IMR-90 (cell line): ENCODE measurements at regions not wholly inside any gene's neighbourhood (a gene's known extent, or its start where the extent isn't known, plus 50 kb on each side); places are given as distances from the start of the nearest gene placed in this dataset.

Source experiments
- ATAC-seq: fragments of 200-7000 bp; cut with Tn5 transposase; 2 replicates; pipeline ENCODE4 v1.9.1; 2020; ENCODE audit warnings: low read depth, mild to moderate bottlenecking, moderate library complexity
- BruUV-seq: library from RNA; stranded (reverse); fragments of 400-500 nt; replicated peaks from 2 replicates; lab custom pipeline; 2021; lab: Mats Ljungman, UMichigan
- CTCF ChIA-PET: fragments of 300-600 bp; formaldehyde crosslinking; extraction: SDS; loops from one replicate; lab custom pipeline; 2021; ENCODE audit warnings: antibody characterized with exemption; lab: Yijun Ruan, JAX
- POLR2A ChIA-PET: fragments of 300-600 bp; sonication (Branson Sonifier 250); formaldehyde crosslinking; loops from one replicate; lab custom pipeline; 2022; ENCODE audit warnings: antibody characterized with exemption; ENCODE audit not compliant: unreplicated experiment; lab: Charles Lee
- DNase-seq: peaks from one replicate; pipeline ENCODE4 v3.0.0; 2013
- H2AFZ ChIP-seq: replicated peaks from 2 replicates; pipeline ENCODE3; 2013; ENCODE audit warnings: low read length, mild to moderate bottlenecking; ENCODE audit not compliant: poor library complexity
- H2AK5ac ChIP-seq: 2 replicates; pipeline ENCODE4 v1.6.1; 2013; ENCODE audit warnings: low read depth, low read length, inconsistent platforms
- H2AK9ac ChIP-seq: replicated peaks from 2 replicates; pipeline ENCODE3; 2013; ENCODE audit warnings: mild to moderate bottlenecking, low read depth, low read length, moderate library complexity; ENCODE audit not compliant: poor library complexity
- H2BK120ac ChIP-seq: 2 replicates; pipeline ENCODE4 v1.6.1; 2013; ENCODE audit warnings: low read depth, low read length, inconsistent platforms
- H2BK15ac ChIP-seq: 3 replicates; pipeline ENCODE4 v1.6.1; 2013; ENCODE audit warnings: low read depth, low read length, inconsistent platforms
- H2BK20ac ChIP-seq: 2 replicates; pipeline ENCODE4 v1.6.1; 2013; ENCODE audit warnings: low read depth, mild to moderate bottlenecking, inconsistent platforms, low read length, moderate library complexity
- H2BK5ac ChIP-seq: 2 replicates; pipeline ENCODE4 v1.6.1; 2013; ENCODE audit warnings: mild to moderate bottlenecking, low read depth, low read length, inconsistent platforms; ENCODE audit not compliant: poor library complexity, severe bottlenecking
- H3K14ac ChIP-seq: replicated peaks from 2 replicates; pipeline ENCODE4 v1.6.1; 2013; ENCODE audit warnings: low read depth, low read length, inconsistent platforms
- H3K18ac ChIP-seq: 2 replicates; pipeline ENCODE4 v1.6.1; 2013; ENCODE audit warnings: low read depth, low read length, control low read depth
- H3K23ac ChIP-seq: 2 replicates; pipeline ENCODE4 v1.6.1; 2013; ENCODE audit warnings: low read depth, low read length, inconsistent platforms
- H3K27ac ChIP-seq: 2 replicates; pipeline ENCODE4 v1.5.1; 2013; ENCODE audit warnings: mild to moderate bottlenecking, control low read depth, low read length; ENCODE audit not compliant: insufficient read depth
- H3K27me3 ChIP-seq: 2 replicates; pipeline ENCODE4 v1.6.1; 2013; ENCODE audit warnings: low read length; ENCODE audit not compliant: control insufficient read depth, insufficient read depth
- H3K36me3 ChIP-seq: 2 replicates; pipeline ENCODE4 v1.6.1; 2013; ENCODE audit warnings: low read length, mixed read lengths; ENCODE audit not compliant: control insufficient read depth, insufficient read depth
- H3K4ac ChIP-seq: 2 replicates; pipeline ENCODE4 v1.6.1; 2013; ENCODE audit warnings: low read depth, low read length, inconsistent platforms
- H3K4me1 ChIP-seq: 2 replicates; pipeline ENCODE4 v1.6.1; 2013; ENCODE audit warnings: low read length, mixed read lengths; ENCODE audit not compliant: control insufficient read depth, insufficient read depth
- H3K4me2 ChIP-seq: 2 replicates; pipeline ENCODE4 v1.6.1; 2013; ENCODE audit warnings: low read depth, mild to moderate bottlenecking, control low read depth, low read length, moderate library complexity
- H3K4me3 ChIP-seq: 2 replicates; pipeline ENCODE4 v1.5.1; 2013; ENCODE audit warnings: low read depth, mild to moderate bottlenecking, control low read depth, low read length, moderate library complexity; ENCODE audit not compliant: insufficient read depth
- H3K56ac ChIP-seq: 2 replicates; pipeline ENCODE4 v1.6.1; 2013; ENCODE audit warnings: low read length, inconsistent platforms; ENCODE audit not compliant: insufficient read depth; ENCODE audit errors: extremely low read depth
- H3K79me1 ChIP-seq, 2 experiments: 2 replicates each; pipeline ENCODE4 v1.6.1; 2013; ENCODE audit warnings: low read length in 2 of 2, inconsistent platforms in 1 of 2, low read depth in 1 of 2
- H3K9ac ChIP-seq: 2 replicates; pipeline ENCODE4 v1.6.1; 2013; ENCODE audit warnings: low read depth, low read length, control low read depth
- H3K9me1 ChIP-seq: 2 replicates; pipeline ENCODE4 v1.6.1; 2013; ENCODE audit warnings: low read length, inconsistent platforms; ENCODE audit not compliant: insufficient read depth
- H3K9me3 ChIP-seq: 2 replicates; pipeline ENCODE4 v1.6.1; 2013; ENCODE audit warnings: low read length; ENCODE audit not compliant: control insufficient read depth, insufficient read depth
- H4K20me1 ChIP-seq: 2 replicates; pipeline ENCODE4 v1.6.1; 2013; ENCODE audit warnings: low read length, inconsistent platforms; ENCODE audit not compliant: insufficient read depth
- H4K5ac ChIP-seq: 2 replicates; pipeline ENCODE4 v1.6.1; 2013; ENCODE audit warnings: mild to moderate bottlenecking, low read depth, low read length, control low read depth
- H4K8ac ChIP-seq, 2 experiments: 2 replicates each; pipeline ENCODE4 v1.6.1; 2013; ENCODE audit warnings: low read depth in 2 of 2, low read length in 2 of 2, control low read depth in 1 of 2, inconsistent platforms in 1 of 2
- H4K91ac ChIP-seq: 2 replicates; pipeline ENCODE4 v1.6.1; 2013; ENCODE audit warnings: low read depth, low read length, inconsistent platforms; ENCODE audit not compliant: insufficient read depth
- BHLHE40 ChIP-seq: fragments of 150-350 bp; IDR thresholded peaks from 2 replicates; pipeline ENCODE4 v1.6.1; 2016; ENCODE audit warnings: mild to moderate bottlenecking, low read depth, low read length
- CEBPB ChIP-seq: IDR thresholded peaks from 2 replicates; pipeline ENCODE4 v1.6.1; 2012; ENCODE audit warnings: low read depth, low read length, improper control_type of control experiment
- CHD1 ChIP-seq: IDR thresholded peaks from 2 replicates; pipeline ENCODE4 v1.6.1; 2012; ENCODE audit warnings: low read depth, low read length, improper control_type of control experiment
- CTCF ChIP-seq: conservative IDR thresholded peaks from 2 replicates; pipeline ENCODE4 v1.5.1; 2012; ENCODE audit warnings: mild to moderate bottlenecking, low read depth, low read length, improper control_type of control experiment
- FOS ChIP-seq: fragments of 150-350 bp; IDR thresholded peaks from 2 replicates; pipeline ENCODE4 v1.6.1; 2016; ENCODE audit warnings: low read depth, low read length
- MAFK ChIP-seq: IDR thresholded peaks from 2 replicates; pipeline ENCODE4 v1.6.1; 2012; ENCODE audit warnings: low read depth, low read length, improper control_type of control experiment
- MAZ ChIP-seq: IDR thresholded peaks from 2 replicates; pipeline ENCODE4 v1.6.1; 2012; ENCODE audit warnings: low read depth, mild to moderate bottlenecking, low read length, improper control_type of control experiment, moderate library complexity, borderline replicate concordance
- MXI1 ChIP-seq: IDR thresholded peaks from 2 replicates; pipeline ENCODE4 v1.6.1; 2012; ENCODE audit warnings: low read depth, mild to moderate bottlenecking, low read length, moderate library complexity, borderline replicate concordance
- NFE2L2 ChIP-seq: fragments of 150-350 bp; IDR thresholded peaks from 2 replicates; pipeline ENCODE4 v1.6.1; 2016; ENCODE audit warnings: low read depth, mild to moderate bottlenecking, low read length
- POLR2A ChIP-seq: IDR thresholded peaks from 2 replicates; pipeline ENCODE4 v1.6.1; 2012; ENCODE audit warnings: mild to moderate bottlenecking, low read depth, low read length
- RAD21 ChIP-seq: IDR thresholded peaks from 2 replicates; pipeline ENCODE4 v1.6.1; 2012; ENCODE audit warnings: low read length, improper control_type of control experiment
- RFX5 ChIP-seq: IDR thresholded peaks from 2 replicates; pipeline ENCODE4 v1.8.0; 2012; ENCODE audit warnings: low read depth, mild to moderate bottlenecking, low read length, moderate library complexity
- SMC3 ChIP-seq: fragments of 150-350 bp; IDR thresholded peaks from 2 replicates; pipeline ENCODE4 v1.6.1; 2016; ENCODE audit warnings: low read depth, mild to moderate bottlenecking, antibody characterized with exemption, low read length, moderate library complexity
- WGBS, 2 experiments: methylation state at CpG; one replicate each; pipeline versions ENCODE4 v1.1.5 to v1.1.7; 2013; ENCODE audit warnings: missing lambda C conversion rate in 2 of 2; ENCODE audit not compliant: insufficient read length in 1 of 2; ENCODE audit errors: extremely low coverage in 2 of 2; 5-methylcytosine and 5-hydroxymethylcytosine counted together
- dilution Hi-C: fragments of 300-500 bp; cut with HindIII; formaldehyde crosslinking; loops from one replicate; pipeline ENCODE4 v1.14.3; 2018; ENCODE audit warnings: low sequenced_read_pairs; ENCODE audit not compliant: unreplicated experiment
- in situ Hi-C: fragments of 300-500 bp; cut with MboI; formaldehyde crosslinking; loops from 3 replicates; pipeline ENCODE4 v1.14.3; 2019; ENCODE audit warnings: low sequenced_read_pairs, inconsistent platforms, mixed read lengths
- intact Hi-C: fragments of 100-400 bp; cut with micrococcal nuclease; formaldehyde crosslinking; loops from 2 replicates; pipeline ENCODE4 v1.10.0; 2022
- TF ChIP-seq, protein P1 (sequence below): fragments of 150-350 bp; IDR thresholded peaks from 2 replicates; pipeline ENCODE4 v1.6.1; 2016; ENCODE audit warnings: low read depth, mild to moderate bottlenecking, low read length, moderate library complexity, borderline replicate concordance
- TF ChIP-seq, protein P2 (sequence below): fragments of 150-350 bp; IDR thresholded peaks from 2 replicates; pipeline ENCODE4 v1.6.1; 2017; ENCODE audit warnings: mild to moderate bottlenecking, antibody characterized with exemption, low read length, low read depth

DNA sequence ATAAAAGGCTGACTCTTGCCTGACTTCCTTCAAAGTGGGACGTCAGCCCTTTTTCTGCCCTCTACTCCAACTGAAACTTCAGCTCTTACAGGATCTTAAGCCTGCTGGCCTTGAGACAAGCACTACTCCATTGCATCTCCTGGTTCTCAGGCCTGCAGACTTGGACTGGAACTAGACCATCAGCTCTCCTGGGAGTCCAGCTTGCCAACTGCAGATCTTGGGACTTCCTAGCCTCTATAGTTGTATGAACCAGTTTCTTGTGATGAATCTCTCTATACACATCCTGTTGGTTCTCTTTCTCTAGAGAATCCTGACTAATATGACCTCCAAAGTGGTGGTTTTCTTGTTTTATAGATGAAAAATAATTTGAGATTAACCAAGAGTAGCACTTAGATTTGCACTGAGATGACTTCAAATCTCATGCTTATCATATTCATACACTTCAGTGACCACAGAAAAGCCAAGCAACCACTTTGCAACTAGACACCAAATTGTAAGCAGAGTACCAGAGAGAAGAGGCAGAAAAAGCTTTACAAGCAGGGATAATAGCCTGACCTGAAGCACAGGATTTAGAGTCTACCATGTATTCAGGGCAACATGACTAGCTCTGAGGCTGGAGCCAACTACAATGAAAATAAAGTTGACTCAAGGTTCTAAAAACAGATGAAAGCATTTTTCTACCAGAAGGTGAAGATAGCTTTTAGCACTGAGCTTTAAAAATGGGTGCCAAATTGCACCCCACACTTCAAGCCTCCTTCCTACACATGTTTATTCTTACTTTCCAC lies 661.3 kb upstream of the USP24 start:
- no CpG with 5 or more reads among the region's 1 CpG for WGBS, 2 experiments
- ATAC-seq: no peak
- in situ Hi-C loops: no loop called here
- Histone ChIP-seq H4K8ac (no peak overlapping the region), H3K9ac (no peak overlapping the region), H3K23ac (no peak overlapping the region), H3K27me3 (peaks cover 3% of the 10 kb centered on the region), H3K27ac (no peak overlapping the region), H2AFZ (no peak overlapping the region), H3K18ac (peak overlapping the region; percentile 52; the same call in 1 of the 2 replicates), H3K14ac (no peak overlapping the region), H2BK120ac (no peak overlapping the region), H3K4me3 (no peak overlapping the region), H4K91ac (no peak overlapping the region), H3K4me2 (no peak overlapping the region), H3K36me3 (no peaks in the 10 kb centered on the region), H3K4me1 (peaks cover 3% of the 10 kb centered on the region; the same call in 1 of the 2 replicates), H3K9me3 (no peaks in the 10 kb centered on the region), H3K4ac (no peak overlapping the region), H2BK20ac (no peak overlapping the region), H2BK15ac (no peak overlapping the region), H2AK9ac (no peak overlapping the region), H3K56ac (no peak overlapping the region), H3K79me1 (no peaks in the 10 kb centered on the region), H4K20me1 (no peaks in the 10 kb centered on the region), H2AK5ac (no peak overlapping the region), H2BK5ac (no peak overlapping the region), H4K5ac (no peak overlapping the region; the same call in 1 of the 2 replicates), H3K9me1 (no peaks in the 10 kb centered on the region)
- intact Hi-C loops: no loop called here
- dilution Hi-C loops: no loop called here
- POLR2A ChIA-PET: no interaction called here
- CTCF ChIA-PET: interaction anchor here (0.8 to 1.0 kb wide), 2 partner anchors 8 to 9 kb away, joined by 3 to 4 read pairs; no protein-coding TSS in a partner anchor
- no peak for DNase-seq
- BruUV-seq: no TSS peak
- TF ChIP-seq FOS: no peak
- no peak for TF ChIP-seq MAFK
- no peak for TF ChIP-seq SMC3
- no peak for TF ChIP-seq RFX5
- no peak for TF ChIP-seq BHLHE40
- TF ChIP-seq, protein P1, sequence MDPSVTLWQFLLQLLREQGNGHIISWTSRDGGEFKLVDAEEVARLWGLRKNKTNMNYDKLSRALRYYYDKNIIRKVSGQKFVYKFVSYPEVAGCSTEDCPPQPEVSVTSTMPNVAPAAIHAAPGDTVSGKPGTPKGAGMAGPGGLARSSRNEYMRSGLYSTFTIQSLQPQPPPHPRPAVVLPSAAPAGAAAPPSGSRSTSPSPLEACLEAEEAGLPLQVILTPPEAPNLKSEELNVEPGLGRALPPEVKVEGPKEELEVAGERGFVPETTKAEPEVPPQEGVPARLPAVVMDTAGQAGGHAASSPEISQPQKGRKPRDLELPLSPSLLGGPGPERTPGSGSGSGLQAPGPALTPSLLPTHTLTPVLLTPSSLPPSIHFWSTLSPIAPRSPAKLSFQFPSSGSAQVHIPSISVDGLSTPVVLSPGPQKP: no peak
- TF ChIP-seq CEBPB: no peak
- no peak for TF ChIP-seq CTCF
- TF ChIP-seq MAZ: no peak
- TF ChIP-seq POLR2A: no peak
- TF ChIP-seq NFE2L2: no peak
- TF ChIP-seq, protein P2, sequence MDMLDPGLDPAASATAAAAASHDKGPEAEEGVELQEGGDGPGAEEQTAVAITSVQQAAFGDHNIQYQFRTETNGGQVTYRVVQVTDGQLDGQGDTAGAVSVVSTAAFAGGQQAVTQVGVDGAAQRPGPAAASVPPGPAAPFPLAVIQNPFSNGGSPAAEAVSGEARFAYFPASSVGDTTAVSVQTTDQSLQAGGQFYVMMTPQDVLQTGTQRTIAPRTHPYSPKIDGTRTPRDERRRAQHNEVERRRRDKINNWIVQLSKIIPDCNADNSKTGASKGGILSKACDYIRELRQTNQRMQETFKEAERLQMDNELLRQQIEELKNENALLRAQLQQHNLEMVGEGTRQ: no peak
- no peak for TF ChIP-seq MXI1
- TF ChIP-seq CHD1: no peak
- TF ChIP-seq RAD21: no peak
